SK-N-SH (cell line): ENCODE measurements at regions not wholly inside any gene's neighbourhood (a gene's known extent, or its start where the extent isn't known, plus 50 kb on each side); places are given as distances from the start of the nearest gene placed in this dataset.

Experiments used
- CTCF ChIP-seq: fragments of 200-600 bp; sonication (generic); IDR thresholded peaks from 2 replicates; pipeline ENCODE4 v1.6.1; 2017; ENCODE audit warnings: antibody characterized with exemption, mild to moderate bottlenecking, moderate library complexity
- EP300 ChIP-seq, 2 experiments: IDR thresholded peaks; 2 replicates each; pipeline versions ENCODE4 v1.4.0 to v1.6.1; 2012; ENCODE audit warnings: borderline replicate concordance in 1 of 2, low read depth in 1 of 2, low read length in 1 of 2
- FOXM1 ChIP-seq: IDR thresholded peaks from 2 replicates; pipeline ENCODE4 v1.4.0; 2012; ENCODE audit warnings: low read depth, mild to moderate bottlenecking
- GABPA ChIP-seq: IDR thresholded peaks from 2 replicates; pipeline ENCODE4 v1.4.0; 2012; ENCODE audit warnings: low read depth, mild to moderate bottlenecking
- POLR2AphosphoS5 ChIP-seq: IDR thresholded peaks from 2 replicates; pipeline ENCODE4 v1.6.1; 2012; ENCODE audit warnings: low read depth, low read length
- RAD21 ChIP-seq: IDR thresholded peaks from 2 replicates; pipeline ENCODE4 v1.6.1; 2012; ENCODE audit warnings: mild to moderate bottlenecking, low read length
- RCOR1 ChIP-seq: fragments of 150-350 bp; IDR thresholded peaks from 2 replicates; pipeline ENCODE4 v1.6.1; 2017; ENCODE audit warnings: antibody characterized with exemption, low read length
- SIN3A ChIP-seq: IDR thresholded peaks from 2 replicates; pipeline ENCODE4 v1.6.1; 2012; ENCODE audit warnings: low read depth, mild to moderate bottlenecking, low read length, moderate library complexity, borderline replicate concordance
- TAF1 ChIP-seq: IDR thresholded peaks from 2 replicates; pipeline ENCODE4 v1.6.1; 2012; ENCODE audit warnings: low read depth, mild to moderate bottlenecking, low read length, moderate library complexity, borderline replicate concordance
- YY1 ChIP-seq: IDR thresholded peaks from 2 replicates; pipeline ENCODE4 v1.4.0; 2012; ENCODE audit warnings: low read depth, mild to moderate bottlenecking

GRCh38 chr7:38060637-38061036, 117.4 kb upstream of the STARD3NL start:
- no peak for TF ChIP-seq TAF1
- TF ChIP-seq CTCF: no peak
- no peak for TF ChIP-seq RCOR1
- TF ChIP-seq POLR2AphosphoS5: no peak
- TF ChIP-seq RAD21: no peak
- no peak for TF ChIP-seq FOXM1
- no peak for TF ChIP-seq SIN3A
- no peak for TF ChIP-seq YY1
- no peak for TF ChIP-seq GABPA
- no peak for TF ChIP-seq EP300 (IDR thresholded peaks at IDR 0.05; ENCODE audit: borderline replicate concordance in 1 of 2, low read depth in 1 of 2, low read length in 1 of 2)
